ENCODE measurements at regions not wholly inside any gene's neighbourhood (a gene's known extent, or its start where the extent isn't known, plus 50 kb on each side); places are given as distances from the start of the nearest gene placed in this dataset.

DNA sequence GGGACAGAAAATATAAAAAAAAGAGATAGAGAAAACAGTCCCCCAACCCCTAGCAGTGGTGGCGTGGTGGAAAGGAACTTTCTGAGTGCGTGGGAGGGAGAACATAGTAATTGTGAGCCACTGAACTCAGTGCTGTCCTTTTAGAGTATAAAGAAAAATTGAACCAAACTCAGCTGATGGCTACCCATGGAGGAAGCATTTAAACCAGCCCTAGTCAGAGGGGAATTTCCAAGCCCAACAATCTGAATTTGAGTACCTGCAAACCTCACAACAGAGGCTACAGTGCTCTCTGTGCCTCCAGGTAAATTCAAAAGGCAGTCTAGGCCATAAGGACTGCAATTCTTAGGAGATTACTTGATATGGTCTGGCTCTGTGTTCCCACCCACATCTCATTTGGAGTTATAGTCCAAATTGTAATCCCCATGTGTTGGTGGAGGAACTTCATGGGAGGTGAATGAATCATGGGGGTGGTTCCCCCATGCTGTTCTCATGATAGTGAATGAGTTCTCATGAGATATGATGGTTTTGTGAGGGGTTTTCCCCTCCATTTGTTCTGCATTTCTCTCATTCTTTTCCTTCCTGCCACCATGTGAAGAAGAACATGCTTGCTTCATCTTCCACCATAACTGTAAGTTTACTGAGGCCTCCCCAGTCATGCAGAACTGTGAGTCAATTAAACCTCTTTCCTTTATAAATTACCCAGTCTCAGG lies 687.8 kb downstream of the FAM181B start (continued):
- TF ChIP-seq, protein P1, sequence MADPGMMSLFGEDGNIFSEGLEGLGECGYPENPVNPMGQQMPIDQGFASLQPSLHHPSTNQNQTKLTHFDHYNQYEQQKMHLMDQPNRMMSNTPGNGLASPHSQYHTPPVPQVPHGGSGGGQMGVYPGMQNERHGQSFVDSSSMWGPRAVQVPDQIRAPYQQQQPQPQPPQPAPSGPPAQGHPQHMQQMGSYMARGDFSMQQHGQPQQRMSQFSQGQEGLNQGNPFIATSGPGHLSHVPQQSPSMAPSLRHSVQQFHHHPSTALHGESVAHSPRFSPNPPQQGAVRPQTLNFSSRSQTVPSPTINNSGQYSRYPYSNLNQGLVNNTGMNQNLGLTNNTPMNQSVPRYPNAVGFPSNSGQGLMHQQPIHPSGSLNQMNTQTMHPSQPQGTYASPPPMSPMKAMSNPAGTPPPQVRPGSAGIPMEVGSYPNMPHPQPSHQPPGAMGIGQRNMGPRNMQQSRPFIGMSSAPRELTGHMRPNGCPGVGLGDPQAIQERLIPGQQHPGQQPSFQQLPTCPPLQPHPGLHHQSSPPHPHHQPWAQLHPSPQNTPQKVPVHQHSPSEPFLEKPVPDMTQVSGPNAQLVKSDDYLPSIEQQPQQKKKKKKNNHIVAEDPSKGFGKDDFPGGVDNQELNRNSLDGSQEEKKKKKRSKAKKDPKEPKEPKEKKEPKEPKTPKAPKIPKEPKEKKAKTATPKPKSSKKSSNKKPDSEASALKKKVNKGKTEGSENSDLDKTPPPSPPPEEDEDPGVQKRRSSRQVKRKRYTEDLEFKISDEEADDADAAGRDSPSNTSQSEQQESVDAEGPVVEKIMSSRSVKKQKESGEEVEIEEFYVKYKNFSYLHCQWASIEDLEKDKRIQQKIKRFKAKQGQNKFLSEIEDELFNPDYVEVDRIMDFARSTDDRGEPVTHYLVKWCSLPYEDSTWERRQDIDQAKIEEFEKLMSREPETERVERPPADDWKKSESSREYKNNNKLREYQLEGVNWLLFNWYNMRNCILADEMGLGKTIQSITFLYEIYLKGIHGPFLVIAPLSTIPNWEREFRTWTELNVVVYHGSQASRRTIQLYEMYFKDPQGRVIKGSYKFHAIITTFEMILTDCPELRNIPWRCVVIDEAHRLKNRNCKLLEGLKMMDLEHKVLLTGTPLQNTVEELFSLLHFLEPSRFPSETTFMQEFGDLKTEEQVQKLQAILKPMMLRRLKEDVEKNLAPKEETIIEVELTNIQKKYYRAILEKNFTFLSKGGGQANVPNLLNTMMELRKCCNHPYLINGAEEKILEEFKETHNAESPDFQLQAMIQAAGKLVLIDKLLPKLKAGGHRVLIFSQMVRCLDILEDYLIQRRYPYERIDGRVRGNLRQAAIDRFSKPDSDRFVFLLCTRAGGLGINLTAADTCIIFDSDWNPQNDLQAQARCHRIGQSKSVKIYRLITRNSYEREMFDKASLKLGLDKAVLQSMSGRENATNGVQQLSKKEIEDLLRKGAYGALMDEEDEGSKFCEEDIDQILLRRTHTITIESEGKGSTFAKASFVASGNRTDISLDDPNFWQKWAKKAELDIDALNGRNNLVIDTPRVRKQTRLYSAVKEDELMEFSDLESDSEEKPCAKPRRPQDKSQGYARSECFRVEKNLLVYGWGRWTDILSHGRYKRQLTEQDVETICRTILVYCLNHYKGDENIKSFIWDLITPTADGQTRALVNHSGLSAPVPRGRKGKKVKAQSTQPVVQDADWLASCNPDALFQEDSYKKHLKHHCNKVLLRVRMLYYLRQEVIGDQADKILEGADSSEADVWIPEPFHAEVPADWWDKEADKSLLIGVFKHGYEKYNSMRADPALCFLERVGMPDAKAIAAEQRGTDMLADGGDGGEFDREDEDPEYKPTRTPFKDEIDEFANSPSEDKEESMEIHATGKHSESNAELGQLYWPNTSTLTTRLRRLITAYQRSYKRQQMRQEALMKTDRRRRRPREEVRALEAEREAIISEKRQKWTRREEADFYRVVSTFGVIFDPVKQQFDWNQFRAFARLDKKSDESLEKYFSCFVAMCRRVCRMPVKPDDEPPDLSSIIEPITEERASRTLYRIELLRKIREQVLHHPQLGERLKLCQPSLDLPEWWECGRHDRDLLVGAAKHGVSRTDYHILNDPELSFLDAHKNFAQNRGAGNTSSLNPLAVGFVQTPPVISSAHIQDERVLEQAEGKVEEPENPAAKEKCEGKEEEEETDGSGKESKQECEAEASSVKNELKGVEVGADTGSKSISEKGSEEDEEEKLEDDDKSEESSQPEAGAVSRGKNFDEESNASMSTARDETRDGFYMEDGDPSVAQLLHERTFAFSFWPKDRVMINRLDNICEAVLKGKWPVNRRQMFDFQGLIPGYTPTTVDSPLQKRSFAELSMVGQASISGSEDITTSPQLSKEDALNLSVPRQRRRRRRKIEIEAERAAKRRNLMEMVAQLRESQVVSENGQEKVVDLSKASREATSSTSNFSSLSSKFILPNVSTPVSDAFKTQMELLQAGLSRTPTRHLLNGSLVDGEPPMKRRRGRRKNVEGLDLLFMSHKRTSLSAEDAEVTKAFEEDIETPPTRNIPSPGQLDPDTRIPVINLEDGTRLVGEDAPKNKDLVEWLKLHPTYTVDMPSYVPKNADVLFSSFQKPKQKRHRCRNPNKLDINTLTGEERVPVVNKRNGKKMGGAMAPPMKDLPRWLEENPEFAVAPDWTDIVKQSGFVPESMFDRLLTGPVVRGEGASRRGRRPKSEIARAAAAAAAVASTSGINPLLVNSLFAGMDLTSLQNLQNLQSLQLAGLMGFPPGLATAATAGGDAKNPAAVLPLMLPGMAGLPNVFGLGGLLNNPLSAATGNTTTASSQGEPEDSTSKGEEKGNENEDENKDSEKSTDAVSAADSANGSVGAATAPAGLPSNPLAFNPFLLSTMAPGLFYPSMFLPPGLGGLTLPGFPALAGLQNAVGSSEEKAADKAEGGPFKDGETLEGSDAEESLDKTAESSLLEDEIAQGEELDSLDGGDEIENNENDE (IDR thresholded peaks at IDR 0.05; ENCODE audit: insufficient replicate concordance, low read length): no peak
- no peak for TF ChIP-seq JUN (IDR thresholded peaks at IDR 0.05; ENCODE audit: low read depth, low read length)
- TF ChIP-seq BRCA1 (IDR thresholded peaks at IDR 0.05; ENCODE audit: low read depth, low read length): no peak

Measured in H1 (cell line).